Panc1 (cell line): ENCODE measurements at regions not wholly inside any gene's neighbourhood (a gene's known extent, or its start where the extent isn't known, plus 50 kb on each side); places are given as distances from the start of the nearest gene placed in this dataset.

ENCODE experiments used
- ATAC-seq: fragments of 200-7000 bp; cut with Tn5 transposase; 2 replicates; pipeline ENCODE4 v1.9.1; 2020; ENCODE audit warnings: mild to moderate bottlenecking, moderate library complexity
- BruUV-seq: library from RNA; stranded (reverse); fragments of 400-500 nt; replicated peaks from 2 replicates; lab custom pipeline; 2021; lab: Mats Ljungman, UMichigan
- CTCF ChIA-PET: fragments of 300-600 bp; sonication (Branson Sonifier 250); formaldehyde crosslinking; loops from one replicate; lab custom pipeline; 2022; ENCODE audit warnings: antibody characterized with exemption; lab: Charles Lee
- POLR2A ChIA-PET: fragments of 300-600 bp; sonication (Branson Sonifier 250); formaldehyde crosslinking; loops from one replicate; lab custom pipeline; 2022; ENCODE audit warnings: antibody characterized with exemption; lab: Charles Lee
- DNase-seq: peaks from one replicate; pipeline ENCODE4 v3.0.0-alpha.2; 2010; ENCODE audit warnings: low read depth, low spot score
- H3K27ac ChIP-seq: 2 replicates; pipeline ENCODE4 v1.5.1; 2011; ENCODE audit warnings: mild to moderate bottlenecking, low read length, inconsistent platforms
- H3K27me3 ChIP-seq: fragments of 200-500 bp; sonication (Bioruptor generic); 2 replicates; pipeline ENCODE4 v1.6.0; 2014; ENCODE audit warnings: low read length, inconsistent platforms; ENCODE audit not compliant: control insufficient read depth, insufficient read depth
- H3K36me3 ChIP-seq: fragments of 200-500 bp; sonication (Bioruptor generic); 2 replicates; pipeline ENCODE4 v1.5.1; 2014; ENCODE audit warnings: inconsistent platforms, mild to moderate bottlenecking, low read length, moderate library complexity; ENCODE audit not compliant: control insufficient read depth, insufficient read depth
- H3K4me1 ChIP-seq: 2 replicates; pipeline ENCODE4 v1.5.1; 2011; ENCODE audit warnings: inconsistent platforms, mild to moderate bottlenecking, low read length, moderate library complexity; ENCODE audit not compliant: control insufficient read depth, insufficient read depth
- H3K4me3 ChIP-seq, 2 experiments: 2 replicates each; pipeline ENCODE4 v1.5.1; 2011 to 2012; ENCODE audit warnings: low read depth in 2 of 2, low read length in 2 of 2, mild to moderate bottlenecking in 2 of 2, inconsistent platforms in 1 of 2, moderate library complexity in 1 of 2
- H3K9me3 ChIP-seq: fragments of 200-500 bp; sonication (Bioruptor generic); 2 replicates; pipeline ENCODE4 v1.5.1; 2014; ENCODE audit warnings: low read depth, mild to moderate bottlenecking, inconsistent platforms, low read length, moderate library complexity; ENCODE audit not compliant: control insufficient read depth, insufficient read depth
- POLR2AphosphoS5 ChIP-seq: IDR thresholded peaks from 2 replicates; pipeline ENCODE4 v1.6.1; 2012; ENCODE audit warnings: mild to moderate bottlenecking, low read depth, low read length, moderate library complexity
- SIN3A ChIP-seq: IDR thresholded peaks from 2 replicates; pipeline ENCODE4 v1.6.1; 2012; ENCODE audit warnings: low read depth, mild to moderate bottlenecking, low read length, moderate library complexity, borderline replicate concordance; ENCODE audit not compliant: insufficient read depth
- TCF7L2 ChIP-seq: IDR thresholded peaks from 2 replicates; pipeline ENCODE4 v1.6.1; 2011; ENCODE audit warnings: mild to moderate bottlenecking, low read depth, low read length, inconsistent platforms
- in situ Hi-C: cut with HindIII; loops from 2 replicates; pipeline ENCODE4 v1.10.0; 2016; ENCODE audit warnings: low sequenced_read_pairs, low pct_unique_long_range_greater_than_20kb
- intact Hi-C: fragments of 100-400 bp; cut with micrococcal nuclease; formaldehyde crosslinking; loops from one replicate; pipeline ENCODE4 v1.10.0; 2022; ENCODE audit not compliant: unreplicated experiment
- TF ChIP-seq, protein P1 (sequence below): fragments of 450-650 bp; IDR thresholded peaks from 2 replicates; pipeline ENCODE4 v1.5.1; 2017; ENCODE audit warnings: mild to moderate bottlenecking
- TF ChIP-seq, protein P2 (sequence below), 2 experiments: IDR thresholded peaks; 2 replicates each; pipeline ENCODE4 v1.6.1; 2011 to 2012; ENCODE audit warnings: low read depth in 2 of 2, control low read depth in 1 of 2, low read length in 1 of 2, mild to moderate bottlenecking in 1 of 2, moderate library complexity in 1 of 2; ENCODE audit not compliant: insufficient read depth in 1 of 2

DNA sequence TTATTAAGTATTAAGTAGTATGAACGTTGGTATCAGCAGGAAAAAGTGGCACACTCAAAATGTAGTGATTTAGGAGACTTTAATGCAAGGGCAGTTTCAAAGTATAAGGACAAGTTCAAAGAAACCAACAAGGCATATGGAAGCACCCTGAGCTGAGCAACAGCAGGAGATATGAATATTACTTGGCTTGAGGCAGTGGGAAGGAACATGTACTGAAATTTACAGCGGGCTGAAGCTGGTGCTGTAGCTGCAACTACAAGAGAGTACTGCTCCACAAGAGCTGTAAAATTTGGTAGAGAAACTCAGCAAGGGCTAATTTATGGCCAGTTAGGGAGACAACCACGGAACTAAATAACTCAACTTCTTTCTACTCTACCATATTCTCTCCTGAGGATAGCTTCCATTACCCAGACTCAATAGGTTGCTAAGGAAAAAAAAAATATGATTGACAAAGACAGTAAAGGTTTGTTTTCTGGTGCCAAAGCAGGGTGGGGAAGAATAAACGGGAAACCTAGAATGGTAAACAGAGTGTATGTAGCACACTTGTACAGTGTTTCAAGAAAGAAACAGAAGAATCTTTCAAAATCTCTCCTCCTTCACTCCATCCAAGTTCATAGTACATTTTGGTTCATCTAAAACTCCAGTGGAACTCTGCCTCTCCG, 487.8 kb upstream of the MGAT4C start:
- no peak overlapping the region for H3K4me3 ChIP-seq
- BruUV-seq, result no TSS peak
- no peaks in the 10 kb centered on the region for H3K4me1 ChIP-seq
- TF ChIP-seq TCF7L2 (no peak), POLR2AphosphoS5 (no peak), SIN3A (no peak)
- TF ChIP-seq, protein P1, sequence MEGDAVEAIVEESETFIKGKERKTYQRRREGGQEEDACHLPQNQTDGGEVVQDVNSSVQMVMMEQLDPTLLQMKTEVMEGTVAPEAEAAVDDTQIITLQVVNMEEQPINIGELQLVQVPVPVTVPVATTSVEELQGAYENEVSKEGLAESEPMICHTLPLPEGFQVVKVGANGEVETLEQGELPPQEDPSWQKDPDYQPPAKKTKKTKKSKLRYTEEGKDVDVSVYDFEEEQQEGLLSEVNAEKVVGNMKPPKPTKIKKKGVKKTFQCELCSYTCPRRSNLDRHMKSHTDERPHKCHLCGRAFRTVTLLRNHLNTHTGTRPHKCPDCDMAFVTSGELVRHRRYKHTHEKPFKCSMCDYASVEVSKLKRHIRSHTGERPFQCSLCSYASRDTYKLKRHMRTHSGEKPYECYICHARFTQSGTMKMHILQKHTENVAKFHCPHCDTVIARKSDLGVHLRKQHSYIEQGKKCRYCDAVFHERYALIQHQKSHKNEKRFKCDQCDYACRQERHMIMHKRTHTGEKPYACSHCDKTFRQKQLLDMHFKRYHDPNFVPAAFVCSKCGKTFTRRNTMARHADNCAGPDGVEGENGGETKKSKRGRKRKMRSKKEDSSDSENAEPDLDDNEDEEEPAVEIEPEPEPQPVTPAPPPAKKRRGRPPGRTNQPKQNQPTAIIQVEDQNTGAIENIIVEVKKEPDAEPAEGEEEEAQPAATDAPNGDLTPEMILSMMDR, result no peak
- TF ChIP-seq, protein P2, sequence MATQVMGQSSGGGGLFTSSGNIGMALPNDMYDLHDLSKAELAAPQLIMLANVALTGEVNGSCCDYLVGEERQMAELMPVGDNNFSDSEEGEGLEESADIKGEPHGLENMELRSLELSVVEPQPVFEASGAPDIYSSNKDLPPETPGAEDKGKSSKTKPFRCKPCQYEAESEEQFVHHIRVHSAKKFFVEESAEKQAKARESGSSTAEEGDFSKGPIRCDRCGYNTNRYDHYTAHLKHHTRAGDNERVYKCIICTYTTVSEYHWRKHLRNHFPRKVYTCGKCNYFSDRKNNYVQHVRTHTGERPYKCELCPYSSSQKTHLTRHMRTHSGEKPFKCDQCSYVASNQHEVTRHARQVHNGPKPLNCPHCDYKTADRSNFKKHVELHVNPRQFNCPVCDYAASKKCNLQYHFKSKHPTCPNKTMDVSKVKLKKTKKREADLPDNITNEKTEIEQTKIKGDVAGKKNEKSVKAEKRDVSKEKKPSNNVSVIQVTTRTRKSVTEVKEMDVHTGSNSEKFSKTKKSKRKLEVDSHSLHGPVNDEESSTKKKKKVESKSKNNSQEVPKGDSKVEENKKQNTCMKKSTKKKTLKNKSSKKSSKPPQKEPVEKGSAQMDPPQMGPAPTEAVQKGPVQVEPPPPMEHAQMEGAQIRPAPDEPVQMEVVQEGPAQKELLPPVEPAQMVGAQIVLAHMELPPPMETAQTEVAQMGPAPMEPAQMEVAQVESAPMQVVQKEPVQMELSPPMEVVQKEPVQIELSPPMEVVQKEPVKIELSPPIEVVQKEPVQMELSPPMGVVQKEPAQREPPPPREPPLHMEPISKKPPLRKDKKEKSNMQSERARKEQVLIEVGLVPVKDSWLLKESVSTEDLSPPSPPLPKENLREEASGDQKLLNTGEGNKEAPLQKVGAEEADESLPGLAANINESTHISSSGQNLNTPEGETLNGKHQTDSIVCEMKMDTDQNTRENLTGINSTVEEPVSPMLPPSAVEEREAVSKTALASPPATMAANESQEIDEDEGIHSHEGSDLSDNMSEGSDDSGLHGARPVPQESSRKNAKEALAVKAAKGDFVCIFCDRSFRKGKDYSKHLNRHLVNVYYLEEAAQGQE (IDR thresholded peaks at IDR 0.05; ENCODE audit: insufficient read depth in 1 of 2, low read depth in 2 of 2, low read length in 1 of 2), result no peak
- DNase-seq, result no peak
- H3K27me3 ChIP-seq, result no peaks in the 10 kb centered on the region
- ATAC-seq, result no peak
- no peak overlapping the region for H3K27ac ChIP-seq
- ChIA-PET POLR2A (no interaction called here), CTCF (interaction anchor here (0.9 kb wide), 1 partner anchor 680 kb away, joined by 3 read pairs; no protein-coding TSS in a partner anchor)
- in situ Hi-C loops (no loop called here), intact Hi-C loops (no loop called here)
- H3K9me3 ChIP-seq, result no peaks in the 10 kb centered on the region
- H3K36me3 ChIP-seq, result no peaks in the 10 kb centered on the region

DNA sequence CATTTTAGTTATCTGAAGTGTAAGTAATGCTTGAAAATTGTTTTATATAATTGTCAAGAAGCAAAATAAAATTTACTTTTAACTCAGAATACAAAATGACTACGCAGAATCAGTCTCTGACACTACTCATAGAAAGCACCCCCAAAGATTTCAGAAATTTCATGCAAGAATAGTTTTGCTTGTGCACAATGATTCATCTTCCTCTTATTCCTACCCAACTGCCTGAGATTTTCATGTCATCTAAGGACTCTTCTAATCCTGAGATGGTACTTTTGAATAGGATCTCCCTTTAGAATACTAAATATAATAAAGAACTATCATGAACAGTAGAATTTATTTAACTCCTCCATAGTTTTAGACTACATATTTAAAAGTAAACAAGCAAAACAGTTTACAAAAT, 485.3 kb upstream of the MGAT4C start:
- in situ Hi-C loops (no loop called here), intact Hi-C loops (no loop called here)
- H3K27ac ChIP-seq, result no peak overlapping the region
- no peaks in the 10 kb centered on the region for H3K36me3 ChIP-seq
- H3K4me3 ChIP-seq, result no peak overlapping the region
- ChIA-PET CTCF (no interaction called here), POLR2A (no interaction called here)
- no peaks in the 10 kb centered on the region for H3K27me3 ChIP-seq
- BruUV-seq, result no TSS peak
- ATAC-seq (no peak), DNase-seq (no peak)
- H3K4me1 ChIP-seq, result no peaks in the 10 kb centered on the region
- TF ChIP-seq TCF7L2 (no peak), POLR2AphosphoS5 (no peak), SIN3A (no peak)
- TF ChIP-seq, protein P1, result no peak
- TF ChIP-seq, protein P2 (IDR thresholded peaks at IDR 0.05; ENCODE audit: insufficient read depth in 1 of 2, low read depth in 2 of 2, low read length in 1 of 2), result no peak
- H3K9me3 ChIP-seq, result no peaks in the 10 kb centered on the region
